NCI-H2081 treated with DMSO at 0.1 percent for 48 hours (cell line): ENCODE measurements at regions not wholly inside any gene's neighbourhood (a gene's known extent, or its start where the extent isn't known, plus 50 kb on each side); places are given as distances from the start of the nearest gene placed in this dataset.

Experiments
- DNase-seq: peaks from one replicate; lab custom pipeline; 2025; lab: John Stamatoyannopoulos, UW

GRCh38 chr3:8255725-8256124 is 245.9 kb upstream of the LMCD1 start:
- no peak for DNase-seq

DNA sequence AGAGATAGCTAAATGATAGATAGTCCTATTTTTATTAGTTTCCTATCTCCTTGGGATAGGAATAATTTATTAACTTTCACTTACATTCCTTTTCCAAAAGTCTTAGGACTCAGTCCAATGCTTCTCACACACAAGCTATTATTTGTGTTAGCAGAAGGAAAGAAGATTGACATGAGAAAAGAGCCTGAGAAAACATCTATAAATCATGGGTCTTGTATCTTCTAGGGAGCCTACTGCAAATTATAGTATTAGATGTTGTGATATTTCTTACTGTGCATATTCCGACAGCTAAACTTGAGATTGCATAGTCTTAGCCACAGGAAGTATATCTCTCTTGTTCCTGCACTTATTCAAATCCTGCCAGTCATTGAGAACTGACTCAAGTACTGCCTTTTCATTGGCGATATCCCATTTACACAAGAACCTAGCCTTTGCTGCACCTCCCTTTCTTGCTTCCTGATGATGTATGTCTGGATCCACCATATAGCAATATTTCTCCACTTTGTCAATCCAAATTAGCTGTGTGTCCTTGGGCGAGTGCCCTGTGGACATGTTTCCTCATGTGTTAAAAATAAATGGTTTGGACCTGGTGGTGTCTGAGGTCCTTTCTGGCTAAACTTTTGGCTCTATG is 245.1 kb upstream of the LMCD1 start:
- no peak for DNase-seq

- no peak for DNase-seq
These were observed 240.6 kb upstream of the LMCD1 start for GRCh38 chr3:8261018-8261417.

GRCh38 chr3:8266730-8267131 is 234.9 kb upstream of the LMCD1 start:
- no peak for DNase-seq

GRCh38 chr3:8273479-8273878 is 228.1 kb upstream of the LMCD1 start:
- DNase-seq = no peak

GRCh38 chr3:8276056-8276455 is 225.6 kb upstream of the LMCD1 start:
- no peak for DNase-seq

DNA sequence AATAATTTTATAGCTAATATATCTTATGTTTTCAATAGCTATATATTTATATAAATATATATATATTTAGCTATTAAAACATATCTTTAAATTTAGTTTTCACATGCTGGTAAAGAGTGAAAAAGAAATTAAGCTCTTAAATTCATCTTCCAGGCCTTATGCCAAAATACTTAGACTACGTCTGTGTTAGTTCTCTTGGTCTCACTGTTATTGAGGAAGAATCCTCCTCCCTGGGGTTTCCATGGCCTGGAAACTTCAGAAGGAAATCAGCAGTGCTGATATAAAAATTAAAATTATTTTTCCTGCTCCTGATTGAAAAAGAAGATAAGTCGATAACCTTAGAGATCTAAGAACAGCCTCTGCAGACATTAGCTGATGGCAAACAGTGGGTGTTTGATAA is 225.1 kb upstream of the LMCD1 start:
- no peak for DNase-seq

DNA sequence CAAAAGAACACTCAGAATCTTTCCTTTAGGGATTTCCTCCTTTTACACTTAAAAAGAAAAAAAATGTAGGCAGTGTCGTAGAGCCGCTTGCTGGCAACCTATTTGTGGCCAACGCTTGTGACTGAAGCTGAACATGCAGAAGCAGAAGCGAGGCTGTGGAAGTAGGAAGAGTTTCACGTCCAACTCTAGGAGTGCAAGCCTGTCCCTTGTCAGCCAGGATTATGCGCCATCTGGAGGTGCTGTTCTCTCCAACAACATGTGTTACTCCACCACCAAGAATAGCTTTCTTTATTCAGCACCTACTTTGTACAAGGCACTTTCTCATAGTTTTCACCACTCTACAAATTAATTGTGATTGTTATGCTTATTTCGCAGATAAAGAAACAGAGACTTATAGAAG is 223.2 kb upstream of the LMCD1 start:
- no peak for DNase-seq

DNA sequence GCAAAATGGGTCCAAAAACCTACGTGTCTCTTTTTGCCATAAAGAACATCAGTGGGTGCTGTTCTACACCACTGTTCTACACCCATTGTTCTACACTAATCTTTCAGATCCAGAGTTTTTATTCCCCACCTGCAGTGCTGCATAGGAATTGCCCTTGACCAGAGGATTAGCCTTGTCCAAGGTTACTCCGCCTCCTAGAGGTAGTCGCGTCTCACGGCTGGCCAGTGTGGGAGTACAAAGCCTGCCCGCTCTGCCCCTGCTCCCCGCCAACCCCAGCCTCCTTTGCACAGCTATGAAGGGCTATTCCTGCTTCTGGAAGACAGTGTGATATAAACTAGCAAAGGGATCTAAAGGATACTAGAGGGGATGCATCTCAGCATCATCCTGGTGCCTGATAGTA is 222.1 kb upstream of the LMCD1 start:
- no peak for DNase-seq

GRCh38 chr3:8279886-8280550 is 221.6 kb upstream of the LMCD1 start:
- no peak for DNase-seq

DNA sequence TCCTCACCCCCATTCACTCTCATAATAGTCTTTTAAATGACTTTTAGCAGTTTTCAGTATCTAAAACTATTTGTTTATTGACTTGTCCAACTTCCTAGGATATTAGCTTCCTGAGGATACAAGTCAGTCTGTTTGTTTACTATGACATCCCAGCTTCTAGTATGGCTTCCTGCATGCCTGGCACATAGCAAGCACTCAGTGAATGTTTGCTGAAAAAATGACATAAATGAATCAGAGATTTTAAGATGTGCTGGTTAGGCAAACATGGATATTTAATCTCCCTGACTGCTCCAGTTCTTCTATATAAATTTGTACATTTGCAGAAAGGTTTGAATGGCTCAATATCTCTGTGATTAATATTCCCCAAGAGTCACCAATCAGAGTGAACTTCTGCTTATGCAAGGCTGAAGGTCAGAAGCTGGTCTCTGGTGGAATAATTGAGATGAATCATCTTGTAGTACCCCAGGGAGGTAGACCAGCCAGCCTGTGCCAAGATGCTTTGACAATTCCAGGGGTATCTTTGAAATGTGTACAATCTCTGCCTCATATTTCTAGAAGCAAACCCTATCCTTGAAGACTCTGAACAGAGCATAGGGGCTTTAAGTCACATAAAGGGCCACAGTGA is 219.0 kb upstream of the LMCD1 start:
- no peak for DNase-seq

GRCh38 chr3:8283193-8283592 is 218.4 kb upstream of the LMCD1 start:
- DNase-seq = no peak

DNA sequence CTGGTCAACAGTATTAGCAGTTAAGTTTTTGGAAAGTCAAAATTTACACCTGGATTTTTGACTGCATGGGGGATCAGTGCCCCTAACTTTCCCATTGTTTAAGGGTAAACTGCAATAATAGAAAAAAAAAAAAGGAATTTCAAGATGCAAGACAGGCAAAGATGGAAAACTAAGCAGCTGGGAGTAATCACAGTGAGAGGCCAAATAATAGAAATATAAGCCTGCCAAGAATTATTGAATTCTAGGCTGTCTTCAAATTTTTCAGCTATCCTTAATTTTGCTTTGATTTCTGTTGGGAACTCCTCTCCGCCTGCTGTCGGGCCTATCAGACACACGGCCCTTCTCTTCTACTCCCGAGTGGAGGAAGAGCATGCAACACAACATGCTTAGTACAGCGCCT is 215.5 kb upstream of the LMCD1 start:
- no peak for DNase-seq

GRCh38 chr3:8286749-8287148 is 214.9 kb upstream of the LMCD1 start:
- DNase-seq = no peak

DNA sequence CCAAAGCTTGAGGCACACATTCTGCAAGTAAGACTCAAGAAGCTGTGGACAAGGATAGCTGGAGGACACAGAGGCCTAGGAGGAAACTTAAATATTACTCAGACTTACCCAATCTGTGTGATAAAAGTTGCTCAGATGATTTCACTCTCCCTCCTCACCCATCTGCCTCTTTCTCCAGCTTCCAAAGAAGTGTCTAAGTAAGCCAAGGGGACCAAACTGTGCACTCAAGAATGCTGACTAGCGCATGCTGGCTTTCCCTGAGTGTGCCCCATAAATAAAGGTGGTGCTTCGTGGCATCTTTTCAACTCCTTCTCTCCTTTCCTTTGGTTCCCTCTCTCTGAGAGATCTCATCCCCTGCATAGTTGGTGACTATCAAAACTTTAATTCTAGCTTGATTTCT is 211.0 kb upstream of the LMCD1 start:
- no peak for DNase-seq

- no peak for DNase-seq
These were observed 205.2 kb upstream of the LMCD1 start for GRCh38 chr3:8296461-8296860.

- no peak for DNase-seq
These were observed 203.3 kb upstream of the LMCD1 start for GRCh38 chr3:8298021-8298954.

GRCh38 chr3:8301977-8302735 is 199.5 kb upstream of the LMCD1 start:
- no peak for DNase-seq

DNA sequence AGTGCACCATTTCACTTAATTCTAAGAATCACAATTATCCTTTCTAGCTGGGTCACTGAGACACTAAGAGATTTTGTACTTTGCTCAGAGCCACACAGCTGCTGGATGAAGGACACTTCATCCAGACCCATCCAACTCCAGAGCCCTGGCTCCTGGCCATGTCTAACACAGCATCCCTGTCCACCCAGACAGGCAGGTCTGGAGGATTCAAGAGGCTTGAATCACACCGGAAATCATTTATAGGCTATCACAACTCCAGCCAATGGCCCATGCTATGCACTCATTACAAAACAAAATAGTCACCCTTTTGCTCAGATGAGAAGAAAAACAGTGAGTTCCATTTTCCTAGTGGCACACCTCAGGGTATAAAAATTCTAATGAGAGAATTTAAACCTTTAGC is 198.2 kb upstream of the LMCD1 start:
- no peak for DNase-seq

GRCh38 chr3:8305371-8305770 is 196.3 kb upstream of the LMCD1 start:
- no peak for DNase-seq

DNA sequence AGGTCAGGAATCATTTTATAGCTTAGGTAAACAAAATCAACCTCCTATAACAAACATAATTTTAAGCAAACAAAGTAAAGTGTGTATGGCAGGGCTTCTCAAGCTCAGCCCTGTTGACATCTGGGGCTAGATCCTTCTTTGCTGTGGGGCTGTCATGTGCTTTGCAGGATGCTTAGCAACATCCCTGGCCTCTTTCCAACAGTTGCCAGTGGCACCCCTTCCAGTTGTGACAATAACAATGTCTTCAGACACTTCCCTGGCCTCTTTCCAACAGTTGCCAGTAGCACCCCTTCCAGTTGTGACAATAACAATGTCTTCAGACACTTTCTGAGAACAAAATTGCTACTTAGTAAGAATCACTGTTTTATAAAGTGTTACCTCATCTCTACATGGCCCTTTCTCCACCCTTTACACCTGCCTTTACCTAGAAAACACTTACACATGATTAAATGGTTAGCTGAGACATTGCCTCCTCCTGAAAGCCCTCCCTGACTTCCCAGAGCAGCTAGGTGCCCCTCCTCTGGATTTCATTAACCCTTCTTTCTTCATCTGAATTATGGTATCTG is 194.0 kb upstream of the LMCD1 start:
- DNase-seq = no peak

DNA sequence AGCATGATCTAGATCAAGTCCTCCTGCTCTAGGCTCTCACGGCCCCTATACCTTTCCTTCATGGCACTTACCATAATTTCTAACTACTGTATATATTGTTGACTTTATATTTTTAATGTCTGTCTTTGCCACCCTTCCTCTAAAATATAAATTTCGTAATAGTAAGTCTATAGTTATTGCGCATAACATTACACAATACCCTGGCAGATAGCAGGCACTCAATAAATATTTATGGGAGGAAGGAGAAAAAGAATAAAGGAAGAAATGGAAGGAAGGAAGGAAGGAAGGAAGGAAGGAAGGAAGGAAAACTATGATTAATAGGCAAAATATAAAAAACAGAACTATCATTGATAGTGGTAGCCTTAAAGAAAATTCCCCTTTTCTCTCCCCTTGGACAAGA is 190.3 kb upstream of the LMCD1 start:
- DNase-seq = no peak
